PC-9 (cell line): ENCODE measurements at regions not wholly inside any gene's neighbourhood (a gene's known extent, or its start where the extent isn't known, plus 50 kb on each side); places are given as distances from the start of the nearest gene placed in this dataset.

ENCODE experiments used
- BruUV-seq: library from RNA; stranded (reverse); fragments of 400-500 nt; replicated peaks from 2 replicates; lab custom pipeline; 2021; lab: Mats Ljungman, UMichigan
- CTCF ChIA-PET: fragments of 300-600 bp; sonication (Branson Sonifier 250); formaldehyde crosslinking; loops from one replicate; lab custom pipeline; 2022; ENCODE audit warnings: antibody characterized with exemption; lab: Charles Lee
- POLR2A ChIA-PET: fragments of 300-600 bp; sonication (Branson Sonifier 250); formaldehyde crosslinking; loops from one replicate; lab custom pipeline; 2022; ENCODE audit warnings: antibody characterized with exemption; ENCODE audit not compliant: unreplicated experiment; lab: Charles Lee
- DNase-seq, 2 experiments: peaks; one replicate each; pipeline versions ENCODE4 v3.0.0 to v3.0.0-alpha.2; 2015 to 2022; ENCODE audit warnings: mixed read lengths in 1 of 2
- H2AFZ ChIP-seq: fragments of 200-600 bp; sonication (generic); 2 replicates; pipeline ENCODE4 v1.8.1; 2017; ENCODE audit warnings: antibody characterized with exemption
- H3F3A ChIP-seq: fragments of 200-600 bp; sonication (generic); 2 replicates; pipeline ENCODE4 v1.8.1; 2017; ENCODE audit warnings: antibody characterized with exemption, mild to moderate bottlenecking, low read depth; ENCODE audit not compliant: insufficient read depth
- H3K27ac ChIP-seq: fragments of 200-600 bp; sonication (generic); 2 replicates; pipeline ENCODE4 v1.6.1; 2016; ENCODE audit warnings: mixed run types
- H3K27me3 ChIP-seq: fragments of 200-600 bp; sonication (generic); 2 replicates; pipeline ENCODE4 v1.6.1; 2016; ENCODE audit warnings: low read depth, mixed run types; ENCODE audit not compliant: insufficient read depth
- H3K36me3 ChIP-seq: fragments of 200-600 bp; sonication (generic); 2 replicates; pipeline ENCODE4 v1.6.1; 2016; ENCODE audit warnings: low read depth, mixed run types
- H3K4me1 ChIP-seq: fragments of 200-600 bp; sonication (generic); replicated peaks from 2 replicates; pipeline ENCODE4 v1.6.1; 2016; ENCODE audit warnings: mixed run types; ENCODE audit not compliant: insufficient read depth
- H3K4me2 ChIP-seq: fragments of 200-600 bp; sonication (generic); 2 replicates; pipeline ENCODE4 v1.6.1; 2017; ENCODE audit warnings: mixed run types
- H3K4me3 ChIP-seq: fragments of 200-600 bp; sonication (generic); 2 replicates; pipeline ENCODE4 v1.6.1; 2016; ENCODE audit warnings: mixed run types
- H3K79me2 ChIP-seq: fragments of 200-600 bp; sonication (generic); 2 replicates; pipeline ENCODE4 v1.6.1; 2017; ENCODE audit warnings: low read depth, mixed run types
- H3K9me2 ChIP-seq: fragments of 200-600 bp; sonication (generic); 2 replicates; pipeline ENCODE4 v1.8.1; 2017; ENCODE audit warnings: mild to moderate bottlenecking; ENCODE audit not compliant: insufficient read depth
- H3K9me3 ChIP-seq: fragments of 200-600 bp; sonication (generic); 2 replicates; pipeline ENCODE4 v1.8.1; 2016; ENCODE audit warnings: low read depth; ENCODE audit not compliant: insufficient read depth
- H4K20me1 ChIP-seq: fragments of 200-600 bp; sonication (generic); 2 replicates; pipeline ENCODE4 v1.8.1; 2017; ENCODE audit not compliant: insufficient read depth
- CTCF ChIP-seq: fragments of 200-600 bp; sonication (generic); conservative IDR thresholded peaks from 2 replicates; pipeline ENCODE4 v1.6.1; 2017; ENCODE audit warnings: mixed run types, antibody characterized with exemption, mild to moderate bottlenecking, moderate library complexity
- EZH2 ChIP-seq: fragments of 200-600 bp; sonication (generic); IDR thresholded peaks from 2 replicates; pipeline ENCODE4 v1.8.0; 2017; ENCODE audit warnings: antibody characterized with exemption, low read depth
- intact Hi-C: fragments of 100-400 bp; cut with micrococcal nuclease; formaldehyde crosslinking; loops from one replicate; pipeline ENCODE4 v1.10.0; 2022; ENCODE audit not compliant: unreplicated experiment

GRCh38 chr4:15299627-15300026, 128.2 kb upstream of the C1QTNF7 start:
- ChIA-PET CTCF (no interaction called here), POLR2A (no interaction called here)
- Histone ChIP-seq H3K27me3 (no peaks in the 10 kb centered on the region), H3K9me3 (no peaks in the 10 kb centered on the region), H3K27ac (no peak overlapping the region), H3K9me2 (no peaks in the 10 kb centered on the region), H3K36me3 (no peaks in the 10 kb centered on the region), H3K4me3 (no peak overlapping the region), H4K20me1 (no peaks in the 10 kb centered on the region), H2AFZ (no peak overlapping the region), H3K79me2 (no peaks in the 10 kb centered on the region), H3F3A (no peaks in the 10 kb centered on the region), H3K4me2 (no peak overlapping the region), H3K4me1 (no peaks in the 10 kb centered on the region)
- intact Hi-C loops = no loop called here
- TF ChIP-seq CTCF (no peak), EZH2 (no peak)
- no TSS peak for BruUV-seq
- DNase-seq = no peak

DNA sequence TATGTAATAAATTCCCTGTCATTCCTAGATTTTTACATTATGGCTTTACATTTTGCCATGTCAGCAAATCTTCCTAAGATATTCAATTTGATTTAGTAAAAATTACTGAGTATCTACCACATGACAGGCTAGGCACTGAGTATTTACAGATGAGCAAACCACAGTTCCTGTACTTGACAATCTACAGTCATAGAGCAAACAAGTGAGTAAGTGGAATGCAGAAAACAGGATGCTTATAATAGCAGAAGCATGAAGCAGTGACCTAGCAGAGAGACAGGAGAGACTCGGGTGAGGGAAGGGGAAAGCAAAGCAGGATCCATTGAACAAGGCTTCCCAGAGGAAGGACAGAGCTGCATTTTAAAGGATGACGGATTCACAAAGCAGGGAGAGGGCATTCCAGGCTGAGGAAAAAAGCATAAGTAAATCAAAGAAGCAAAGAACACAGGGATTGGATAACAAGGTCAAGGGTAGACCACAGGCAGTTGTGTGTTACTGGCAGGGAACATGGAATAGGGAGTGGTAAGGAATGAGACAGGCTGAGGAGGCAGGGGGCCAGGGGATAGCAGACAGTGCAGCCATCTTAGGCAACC, 124.7 kb upstream of the C1QTNF7 start:
- H3K4me1 ChIP-seq = no peaks in the 10 kb centered on the region
- no peak overlapping the region for H3K27ac ChIP-seq
- H3K9me2 ChIP-seq = no peaks in the 10 kb centered on the region
- no TSS peak for BruUV-seq
- no peaks in the 10 kb centered on the region for H3K79me2 ChIP-seq
- H3K36me3 ChIP-seq = no peaks in the 10 kb centered on the region
- no peaks in the 10 kb centered on the region for H4K20me1 ChIP-seq
- H3K9me3 ChIP-seq = no peaks in the 10 kb centered on the region
- H3F3A ChIP-seq = no peaks in the 10 kb centered on the region
- no peak for DNase-seq
- intact Hi-C loops = no loop called here
- CTCF ChIA-PET = no interaction called here
- no peak overlapping the region for H3K4me2 ChIP-seq
- no peaks in the 10 kb centered on the region for H3K27me3 ChIP-seq
- TF ChIP-seq EZH2 (no peak), CTCF (no peak)
- no peak overlapping the region for H2AFZ ChIP-seq
- no peak overlapping the region for H3K4me3 ChIP-seq
- POLR2A ChIA-PET = no interaction called here

- intact Hi-C loops = no loop called here
- no peaks in the 10 kb centered on the region for H3K27me3 ChIP-seq
- CTCF ChIA-PET = no interaction called here
- no peak for TF ChIP-seq CTCF
- no peak for TF ChIP-seq EZH2
- no peaks in the 10 kb centered on the region for H3F3A ChIP-seq
- no peaks in the 10 kb centered on the region for H3K9me2 ChIP-seq
- no peaks in the 10 kb centered on the region for H3K4me1 ChIP-seq
- no TSS peak for BruUV-seq
- no peaks in the 10 kb centered on the region for H3K9me3 ChIP-seq
- DNase-seq = no peak
- H3K36me3 ChIP-seq = no peaks in the 10 kb centered on the region
- H4K20me1 ChIP-seq = no peaks in the 10 kb centered on the region
- POLR2A ChIA-PET = no interaction called here
- H2AFZ ChIP-seq = no peak overlapping the region
- no peaks in the 10 kb centered on the region for H3K79me2 ChIP-seq
- H3K4me2 ChIP-seq = no peak overlapping the region
- no peak overlapping the region for H3K4me3 ChIP-seq
- no peak overlapping the region for H3K27ac ChIP-seq
Measured at GRCh38 chr4:15314974-15315373, 112.9 kb upstream of the C1QTNF7 start.
